HUES64 (cell line): ENCODE measurements at regions not wholly inside any gene's neighbourhood (a gene's known extent, or its start where the extent isn't known, plus 50 kb on each side); places are given as distances from the start of the nearest gene placed in this dataset.

Experiments used
- H3K27ac ChIP-seq: 2 replicates; pipeline ENCODE4 v1.7.0; 2013; ENCODE audit warnings: low read depth, low read length, inconsistent platforms
- H3K27me3 ChIP-seq: 2 replicates; pipeline ENCODE4 v1.6.1; 2013; ENCODE audit warnings: mild to moderate bottlenecking, low read length; ENCODE audit not compliant: insufficient read depth
- H3K36me3 ChIP-seq: 2 replicates; pipeline ENCODE4 v1.6.1; 2013; ENCODE audit warnings: mild to moderate bottlenecking, low read length; ENCODE audit not compliant: insufficient read depth
- H3K4me1 ChIP-seq: 2 replicates; pipeline ENCODE4 v1.6.1; 2013; ENCODE audit warnings: mild to moderate bottlenecking, low read length, moderate library complexity; ENCODE audit not compliant: insufficient read depth
- H3K4me3 ChIP-seq: 2 replicates; pipeline ENCODE4 v1.5.1; 2013; ENCODE audit warnings: mild to moderate bottlenecking, low read length, moderate library complexity
- H3K9ac ChIP-seq: 2 replicates; pipeline ENCODE4 v1.6.1; 2013; ENCODE audit warnings: mild to moderate bottlenecking, low read depth, low read length
- H3K9me3 ChIP-seq: 2 replicates; pipeline ENCODE4 v1.6.1; 2013; ENCODE audit warnings: low read depth, low read length; ENCODE audit not compliant: insufficient read depth
- WGBS: fragments of 150-250, 120-280 bp; methylation state at CpG from one replicate; pipeline ENCODE4 v1.1.7; 2013; ENCODE audit warnings: missing lambda C conversion rate; 5-methylcytosine and 5-hydroxymethylcytosine counted together

- H3K4me3 ChIP-seq: no peak overlapping the region
- 96% methylated on average over 4 of the region's 4 CpGs for WGBS
- H3K27ac ChIP-seq: no peak overlapping the region
- no peaks in the 10 kb centered on the region for H3K36me3 ChIP-seq
- 0 out of 2 replicates have a peak, but pooled peaks cover 9% of the 10 kb centered on the region for H3K9me3 ChIP-seq
- no peak overlapping the region for H3K9ac ChIP-seq
- no peaks in the 10 kb centered on the region for H3K27me3 ChIP-seq
- no peaks in the 10 kb centered on the region; the same call in 1 of the 2 replicates for H3K4me1 ChIP-seq
Measured at GRCh38 chr16:7074715-7075114, 257.9 kb upstream of the RBFOX1 start.

DNA sequence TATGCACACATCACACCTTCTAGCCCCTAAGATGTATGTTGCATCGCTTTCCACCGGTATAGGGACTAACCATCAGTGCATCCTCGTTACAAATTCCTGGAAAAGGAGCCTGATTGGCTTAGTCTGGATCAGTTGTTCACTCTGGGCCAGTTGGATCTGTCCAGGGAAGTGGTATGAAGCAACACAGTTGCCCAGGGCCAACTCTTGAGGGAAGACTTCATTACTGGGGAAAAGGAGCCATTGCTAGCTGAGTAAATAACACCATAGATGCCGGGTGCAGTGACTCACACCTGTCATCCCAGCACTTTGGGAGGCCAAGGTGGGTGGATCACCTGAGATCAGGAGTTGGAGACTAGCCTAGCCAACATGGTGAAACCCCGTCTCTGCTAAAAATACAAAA, 275.2 kb upstream of the RBFOX1 start:
- no peak overlapping the region for H3K9ac ChIP-seq
- H3K4me1 ChIP-seq: peaks cover 3% of the 10 kb centered on the region; the same call in 1 of the 2 replicates
- no peak overlapping the region; the same call in 1 of the 2 replicates for H3K27ac ChIP-seq
- no peaks in the 10 kb centered on the region for H3K9me3 ChIP-seq
- H3K27me3 ChIP-seq: no peaks in the 10 kb centered on the region
- H3K4me3 ChIP-seq: no peak overlapping the region
- 96% methylated on average over 5 of the region's 5 CpGs for WGBS
- H3K36me3 ChIP-seq: no peaks in the 10 kb centered on the region

DNA sequence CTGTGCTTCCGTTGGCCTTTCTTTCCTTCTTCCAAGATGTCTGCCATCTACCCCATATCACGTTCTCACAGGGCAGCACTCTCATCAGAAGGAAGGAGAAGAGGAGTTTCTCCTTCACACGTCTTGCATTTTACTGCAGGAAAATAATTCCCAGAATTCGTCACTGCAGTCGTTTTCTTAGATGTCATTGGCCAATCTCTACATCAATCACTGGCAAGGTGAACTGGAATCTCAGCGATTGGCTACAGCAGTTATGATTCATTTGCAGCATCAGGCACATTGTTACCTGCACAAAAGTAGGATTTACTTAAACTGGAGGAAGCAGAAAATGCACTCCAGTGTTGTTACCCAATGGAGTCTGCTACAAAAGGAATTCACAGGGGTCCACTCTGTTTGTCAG, 277.2 kb upstream of the RBFOX1 start:
- 88% methylated on average over 6 of the region's 6 CpGs for WGBS
- Histone ChIP-seq H3K9me3 (no peaks in the 10 kb centered on the region), H3K27ac (no peak overlapping the region), H3K27me3 (no peaks in the 10 kb centered on the region), H3K9ac (no peak overlapping the region), H3K36me3 (no peaks in the 10 kb centered on the region), H3K4me3 (no peak overlapping the region), H3K4me1 (peaks cover 3% of the 10 kb centered on the region; the same call in 1 of the 2 replicates)

- H3K4me1 ChIP-seq: peaks cover 11% of the 10 kb centered on the region; the same call in 1 of the 2 replicates
- WGBS: 80% methylated on average over 3 of the region's 4 CpGs
- H3K27me3 ChIP-seq: no peaks in the 10 kb centered on the region
- no peak overlapping the region for H3K4me3 ChIP-seq
- no peaks in the 10 kb centered on the region for H3K36me3 ChIP-seq
- no peak overlapping the region for H3K9ac ChIP-seq
- H3K27ac ChIP-seq: no peak overlapping the region
- no peaks in the 10 kb centered on the region for H3K9me3 ChIP-seq
Measured at GRCh38 chr16:7051591-7052349, 280.9 kb upstream of the RBFOX1 start.

DNA sequence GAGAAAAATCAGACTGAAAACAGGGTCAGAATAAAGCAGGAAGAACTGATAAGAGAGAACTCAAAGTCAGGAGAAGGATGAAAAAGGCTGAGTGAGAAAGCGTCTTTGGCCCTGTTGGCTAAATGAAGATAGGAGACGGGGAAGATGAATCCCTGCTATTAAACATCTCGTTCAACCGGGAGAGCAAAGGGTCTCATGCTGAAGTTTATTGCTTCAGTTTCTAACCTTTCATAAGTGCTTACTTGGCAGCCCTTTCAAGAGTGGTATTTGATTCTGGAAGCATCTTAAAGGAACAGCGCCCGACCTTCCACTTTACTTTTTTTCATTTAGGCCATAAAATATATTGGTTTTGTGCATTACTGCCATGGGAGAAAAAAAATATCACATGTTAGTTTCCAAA, 288.3 kb upstream of the RBFOX1 start:
- H3K4me3 ChIP-seq: no peak overlapping the region
- peaks cover 15% of the 10 kb centered on the region for H3K4me1 ChIP-seq
- H3K9ac ChIP-seq: no peak overlapping the region
- 90% methylated on average over 4 of the region's 6 CpGs for WGBS
- H3K27me3 ChIP-seq: no peaks in the 10 kb centered on the region
- no peak overlapping the region for H3K27ac ChIP-seq
- no peaks in the 10 kb centered on the region for H3K36me3 ChIP-seq
- no peaks in the 10 kb centered on the region for H3K9me3 ChIP-seq

GRCh38 chr16:7038475-7038874, 294.2 kb upstream of the RBFOX1 start:
- Histone ChIP-seq H3K9ac (no peak overlapping the region), H3K27me3 (no peaks in the 10 kb centered on the region), H3K4me3 (no peak overlapping the region), H3K9me3 (no peaks in the 10 kb centered on the region), H3K27ac (no peak overlapping the region), H3K36me3 (no peaks in the 10 kb centered on the region), H3K4me1 (peaks cover 14% of the 10 kb centered on the region)
- 84% methylated on average over 4 of the region's 4 CpGs for WGBS

DNA sequence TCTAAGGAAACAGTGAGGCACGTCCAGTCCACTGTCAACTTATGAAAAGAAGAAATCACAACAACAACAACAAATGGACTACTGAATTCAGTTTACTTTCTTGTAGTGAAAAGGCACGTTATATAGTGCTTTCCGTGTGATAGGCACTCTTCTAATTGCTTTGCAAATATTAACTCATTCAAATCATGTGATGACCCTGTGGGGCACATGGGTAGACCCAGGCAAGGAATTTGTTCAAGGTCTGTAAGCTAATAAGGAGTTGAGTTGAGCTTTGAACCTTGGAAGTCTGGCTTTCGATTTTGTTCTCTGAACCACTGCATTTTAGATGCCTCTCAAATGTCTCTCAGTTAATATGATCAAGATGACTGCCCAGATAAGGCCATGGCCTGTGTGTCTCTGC, 295.1 kb upstream of the RBFOX1 start:
- Histone ChIP-seq H3K27me3 (no peaks in the 10 kb centered on the region), H3K27ac (no peak overlapping the region), H3K36me3 (no peaks in the 10 kb centered on the region), H3K4me1 (peaks cover 19% of the 10 kb centered on the region), H3K9me3 (no peaks in the 10 kb centered on the region), H3K4me3 (no peak overlapping the region), H3K9ac (no peak overlapping the region)
- WGBS: 91% methylated on average over 4 of the region's 4 CpGs

GRCh38 chr16:7031031-7031430, 301.6 kb upstream of the RBFOX1 start:
- WGBS: 84% methylated on average over 2 of the region's 2 CpGs
- Histone ChIP-seq H3K4me3 (no peak overlapping the region), H3K4me1 (peaks cover 31% of the 10 kb centered on the region), H3K27me3 (no peaks in the 10 kb centered on the region), H3K9me3 (no peaks in the 10 kb centered on the region), H3K36me3 (no peaks in the 10 kb centered on the region), H3K27ac (no peak overlapping the region), H3K9ac (no peak overlapping the region)

DNA sequence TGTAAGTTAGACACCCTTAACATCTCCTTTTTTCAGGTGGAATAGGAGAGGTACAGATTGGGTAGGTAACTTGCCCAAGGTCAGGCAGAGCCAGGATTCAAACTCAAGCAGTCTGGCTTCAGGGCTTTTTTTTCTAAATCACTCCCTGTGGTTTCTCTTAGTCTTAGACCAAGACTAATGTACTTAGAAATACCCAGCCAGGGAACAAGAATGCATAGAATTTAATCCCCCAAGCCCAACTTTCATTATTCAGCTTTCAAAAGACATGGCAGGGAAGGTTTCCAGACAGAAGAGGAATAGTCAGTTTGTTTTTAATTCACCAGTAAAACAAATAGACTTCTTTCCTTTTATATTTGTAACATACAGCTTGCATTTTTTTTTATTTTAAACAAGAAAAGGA, 305.2 kb upstream of the RBFOX1 start:
- Histone ChIP-seq H3K4me3 (no peak overlapping the region), H3K4me1 (peaks cover 22% of the 10 kb centered on the region), H3K27me3 (no peaks in the 10 kb centered on the region)

GRCh38 chr16:7026639-7027038, 306.0 kb upstream of the RBFOX1 start:
- no peak overlapping the region for H3K27ac ChIP-seq
- H3K27me3 ChIP-seq: no peaks in the 10 kb centered on the region
- H3K9ac ChIP-seq: no peak overlapping the region
- peaks cover 22% of the 10 kb centered on the region for H3K4me1 ChIP-seq
- no peaks in the 10 kb centered on the region for H3K9me3 ChIP-seq
- 76% methylated on average over 6 of the region's 6 CpGs for WGBS
- no peaks in the 10 kb centered on the region for H3K36me3 ChIP-seq
- H3K4me3 ChIP-seq: no peak overlapping the region

More for the DNA sequence above, 305.2 kb upstream of the RBFOX1 start:
- Histone ChIP-seq H3K9me3 (no peaks in the 10 kb centered on the region), H3K27ac (no peak overlapping the region), H3K36me3 (no peaks in the 10 kb centered on the region), H3K9ac (no peak overlapping the region)

DNA sequence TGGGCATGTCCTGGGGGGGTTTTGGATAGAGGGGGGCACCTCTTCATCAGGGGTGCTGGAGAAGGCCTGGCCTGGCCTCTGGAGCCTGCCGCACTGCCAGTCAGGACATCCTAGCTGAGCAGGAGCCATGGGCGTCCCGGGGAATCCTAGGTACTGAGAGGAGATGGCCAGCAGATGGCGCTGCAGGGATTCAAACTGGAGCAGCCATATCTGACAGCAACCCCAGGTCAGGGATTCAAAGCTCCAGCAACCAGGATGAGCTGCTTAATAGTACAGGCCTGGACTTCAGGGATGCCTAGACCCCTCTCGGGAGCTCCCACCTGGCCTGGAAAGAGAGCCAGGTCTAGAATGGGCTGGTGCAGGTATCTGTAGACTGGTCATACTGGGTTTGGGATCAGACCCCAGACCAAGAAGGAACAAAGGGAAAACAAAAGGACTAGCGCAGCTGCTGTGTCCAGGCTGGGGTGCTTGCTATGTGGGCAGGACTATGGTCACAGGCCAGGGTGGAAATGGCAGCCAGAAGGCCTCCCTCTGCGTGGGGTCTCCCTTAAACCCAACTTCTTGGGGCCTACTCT, 306.9 kb upstream of the RBFOX1 start:
- Histone ChIP-seq H3K36me3 (no peaks in the 10 kb centered on the region), H3K4me1 (peaks cover 22% of the 10 kb centered on the region), H3K27me3 (no peaks in the 10 kb centered on the region), H3K9me3 (no peaks in the 10 kb centered on the region), H3K27ac (no peak overlapping the region), H3K9ac (no peak overlapping the region), H3K4me3 (no peak overlapping the region)
- WGBS: 40% methylated on average over 7 of the region's 7 CpGs
